ENCODE measurements at regions not wholly inside any gene's neighbourhood (a gene's known extent, or its start where the extent isn't known, plus 50 kb on each side); places are given as distances from the start of the nearest gene placed in this dataset.

GRCh38 chrX:147679356-147680005 is 232.2 kb upstream of the FMR1 start:
- DNase-seq (ENCODE audit: extremely low read depth in 1 of 11, low read depth in 9 of 11, low spot score in 4 of 11) = no peak

- no peak for DNase-seq (ENCODE audit: extremely low read depth in 1 of 11, low read depth in 9 of 11, low spot score in 4 of 11)
These were observed 231.5 kb upstream of the FMR1 start for GRCh38 chrX:147680251-147680650.

GRCh38 chrX:147693511-147693910 is 218.2 kb upstream of the FMR1 start:
- DNase-seq (ENCODE audit: extremely low read depth in 1 of 11, low read depth in 9 of 11, low spot score in 4 of 11) = no peak

- DNase-seq (ENCODE audit: extremely low read depth in 1 of 11, low read depth in 9 of 11, low spot score in 4 of 11) = no peak
These were observed 212.7 kb upstream of the FMR1 start for GRCh38 chrX:147699061-147699460.

GRCh38 chrX:147710301-147710700 is 201.4 kb upstream of the FMR1 start:
- no peak for DNase-seq (ENCODE audit: extremely low read depth in 1 of 11, low read depth in 9 of 11, low spot score in 4 of 11)

GRCh38 chrX:147733369-147733768 is 178.3 kb upstream of the FMR1 start:
- DNase-seq (ENCODE audit: extremely low read depth in 1 of 11, low read depth in 9 of 11, low spot score in 4 of 11) = no peak

GRCh38 chrX:147735364-147735763 is 176.4 kb upstream of the FMR1 start:
- no peak for DNase-seq (ENCODE audit: extremely low read depth in 1 of 11, low read depth in 9 of 11, low spot score in 4 of 11)

- no peak for DNase-seq (ENCODE audit: extremely low read depth in 1 of 11, low read depth in 9 of 11, low spot score in 4 of 11)
These were observed 175.7 kb upstream of the FMR1 start for GRCh38 chrX:147736045-147736444.

- no peak for DNase-seq (ENCODE audit: extremely low read depth in 1 of 11, low read depth in 9 of 11, low spot score in 4 of 11)
These were observed 174.0 kb upstream of the FMR1 start for GRCh38 chrX:147737690-147738089.

- DNase-seq (ENCODE audit: extremely low read depth in 1 of 11, low read depth in 9 of 11, low spot score in 4 of 11) = no peak
These were observed 173.5 kb upstream of the FMR1 start for GRCh38 chrX:147738265-147738664.

GRCh38 chrX:147739196-147739595 is 172.5 kb upstream of the FMR1 start:
- DNase-seq (ENCODE audit: extremely low read depth in 1 of 11, low read depth in 9 of 11, low spot score in 4 of 11) = no peak

GRCh38 chrX:147741776-147742175 is 169.9 kb upstream of the FMR1 start:
- DNase-seq (ENCODE audit: extremely low read depth in 1 of 11, low read depth in 9 of 11, low spot score in 4 of 11) = no peak

GRCh38 chrX:147749308-147749707 is 162.4 kb upstream of the FMR1 start:
- peak in 4 of 11 donors; percentile 3 to 14 (median 6) for DNase-seq (ENCODE audit: extremely low read depth in 1 of 11, low read depth in 9 of 11, low spot score in 4 of 11)

- DNase-seq (ENCODE audit: extremely low read depth in 1 of 11, low read depth in 9 of 11, low spot score in 4 of 11) = no peak
These were observed 154.0 kb upstream of the FMR1 start for GRCh38 chrX:147757750-147758149.

- DNase-seq (ENCODE audit: extremely low read depth in 1 of 11, low read depth in 9 of 11, low spot score in 4 of 11) = no peak
These were observed 148.6 kb upstream of the FMR1 start for GRCh38 chrX:147763131-147763530.

- DNase-seq (ENCODE audit: extremely low read depth in 1 of 11, low read depth in 9 of 11, low spot score in 4 of 11) = no peak
These were observed 146.9 kb upstream of the FMR1 start for GRCh38 chrX:147764868-147765267.

GRCh38 chrX:147770858-147771257 is 140.9 kb upstream of the FMR1 start:
- DNase-seq (ENCODE audit: extremely low read depth in 1 of 11, low read depth in 9 of 11, low spot score in 4 of 11) = no peak

- DNase-seq (ENCODE audit: extremely low read depth in 1 of 11, low read depth in 9 of 11, low spot score in 4 of 11) = no peak
These were observed 134.7 kb upstream of the FMR1 start for GRCh38 chrX:147776988-147777387.

GRCh38 chrX:147779173-147779572 is 132.5 kb upstream of the FMR1 start:
- DNase-seq (ENCODE audit: extremely low read depth in 1 of 11, low read depth in 9 of 11, low spot score in 4 of 11) = no peak

GRCh38 chrX:147781844-147782243 is 129.9 kb upstream of the FMR1 start:
- DNase-seq (ENCODE audit: extremely low read depth in 1 of 11, low read depth in 9 of 11, low spot score in 4 of 11) = no peak

- no peak for DNase-seq (ENCODE audit: extremely low read depth in 1 of 11, low read depth in 9 of 11, low spot score in 4 of 11)
These were observed 122.9 kb upstream of the FMR1 start for GRCh38 chrX:147788641-147789350.

Data from renal cortex interstitium (tissue), 11 donors.